ENCODE measurements at regions not wholly inside any gene's neighbourhood (a gene's known extent, or its start where the extent isn't known, plus 50 kb on each side); places are given as distances from the start of the nearest gene placed in this dataset.
"Not testable (repeated sequence)": the region's sequence is repeated elsewhere in the genome, so short reads cannot be mapped to it uniquely, and the experiment has no call there.

DNA sequence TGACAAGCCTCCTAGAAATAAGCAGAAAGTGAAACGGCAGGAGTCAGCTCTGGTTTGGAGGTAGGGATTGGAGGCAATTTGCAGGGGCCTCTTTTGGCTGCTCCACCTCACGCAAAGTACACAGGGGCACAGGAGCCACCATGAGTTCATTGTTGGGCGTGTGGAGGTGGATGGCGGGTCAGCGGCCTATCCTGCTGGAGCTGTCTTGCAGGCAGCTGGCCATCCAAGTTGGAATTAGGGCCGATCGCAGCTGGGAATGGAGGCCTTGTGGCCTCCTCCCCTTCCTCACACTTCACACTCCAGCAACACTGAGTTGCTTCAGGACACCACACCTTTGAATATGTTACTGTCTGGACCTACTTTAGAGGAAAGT lies 171.5 kb downstream of the MYCN start:
- no peak for DNase-seq

DNA sequence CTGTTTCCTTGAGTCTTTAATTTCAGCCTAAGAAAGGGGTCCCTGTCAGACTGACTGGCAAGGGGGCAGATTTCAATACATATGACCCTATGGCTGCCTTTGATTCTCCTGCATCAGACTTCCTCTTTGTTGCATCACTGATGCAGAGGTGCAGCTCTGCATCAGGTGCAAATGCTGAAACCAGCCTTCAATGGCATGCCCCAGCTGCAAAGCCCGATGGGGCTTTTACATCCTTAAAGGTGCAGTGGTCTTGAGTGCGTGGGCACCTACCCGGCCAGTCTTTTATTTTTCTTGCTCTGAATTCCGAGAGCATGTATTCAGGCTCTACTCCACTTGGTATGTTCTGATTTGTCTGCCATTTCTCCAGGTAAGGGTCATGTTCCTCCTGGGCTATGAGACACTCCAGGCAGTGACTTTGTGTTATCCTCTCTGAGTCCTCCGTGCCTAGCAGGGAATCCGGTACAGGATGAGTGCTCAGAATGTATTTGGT lies 169.5 kb downstream of the MYCN start:
- no peak for DNase-seq

DNA sequence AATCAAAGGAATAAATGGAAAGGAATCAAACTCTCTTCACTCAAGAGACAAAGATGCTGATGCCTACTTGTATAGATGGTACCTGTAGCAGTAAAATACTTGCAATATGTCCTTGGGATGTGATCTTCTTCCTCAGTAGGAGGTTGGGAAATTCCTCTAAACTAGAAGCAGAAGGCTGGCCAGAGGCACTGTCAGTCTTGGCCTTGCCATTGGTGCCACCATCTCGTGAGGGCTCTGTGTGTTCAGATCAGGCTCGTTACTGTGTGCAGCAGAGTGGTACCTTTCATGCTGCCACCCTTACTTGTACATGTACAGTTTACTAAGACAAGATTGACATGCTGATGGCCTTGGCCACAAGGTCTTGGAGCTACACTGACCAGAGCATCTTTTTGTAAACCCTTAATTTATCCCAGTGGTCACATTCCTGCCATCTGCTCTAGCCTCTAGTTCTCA lies 169.0 kb downstream of the MYCN start:
- DNase-seq: no peak

DNA sequence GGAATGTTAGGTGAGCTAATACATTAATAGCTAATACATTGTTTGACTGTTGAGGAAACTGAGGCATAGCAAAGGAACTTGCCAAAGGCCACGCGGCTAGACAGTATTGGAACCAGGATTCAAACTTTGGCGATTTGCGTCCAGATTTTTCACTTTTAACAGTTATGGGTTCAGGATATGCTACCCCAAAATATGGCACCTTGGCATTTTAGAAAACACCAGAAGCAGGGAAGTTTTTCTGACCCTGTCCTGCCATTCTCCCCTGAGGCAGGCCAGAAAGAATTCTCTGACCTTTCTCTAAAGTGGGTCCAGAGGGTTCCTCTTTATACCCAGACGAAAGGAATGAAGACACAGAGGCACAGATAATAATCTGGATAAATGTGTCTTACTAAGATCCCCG lies 166.9 kb downstream of the MYCN start:
- no peak for DNase-seq

DNA sequence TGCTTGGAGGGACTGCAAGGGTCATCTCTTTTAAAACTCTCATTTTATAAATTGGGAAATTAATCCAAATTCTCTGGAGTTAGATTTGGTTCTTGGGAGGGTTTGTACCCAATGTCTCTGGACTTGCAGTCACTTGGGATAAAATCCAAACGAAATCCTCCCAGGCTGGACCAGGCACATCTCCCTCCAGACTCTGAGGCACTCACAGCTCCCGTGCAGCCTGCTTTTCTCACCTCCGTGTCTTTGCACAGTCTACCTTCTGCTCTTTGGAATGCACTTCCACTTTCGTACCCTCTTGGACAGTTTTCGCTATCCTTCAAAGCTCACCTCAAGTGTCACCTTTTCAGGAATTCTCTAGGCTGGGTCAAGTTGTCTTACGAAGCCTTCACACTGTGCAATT lies 166.3 kb downstream of the MYCN start:
- no peak for DNase-seq

DNA sequence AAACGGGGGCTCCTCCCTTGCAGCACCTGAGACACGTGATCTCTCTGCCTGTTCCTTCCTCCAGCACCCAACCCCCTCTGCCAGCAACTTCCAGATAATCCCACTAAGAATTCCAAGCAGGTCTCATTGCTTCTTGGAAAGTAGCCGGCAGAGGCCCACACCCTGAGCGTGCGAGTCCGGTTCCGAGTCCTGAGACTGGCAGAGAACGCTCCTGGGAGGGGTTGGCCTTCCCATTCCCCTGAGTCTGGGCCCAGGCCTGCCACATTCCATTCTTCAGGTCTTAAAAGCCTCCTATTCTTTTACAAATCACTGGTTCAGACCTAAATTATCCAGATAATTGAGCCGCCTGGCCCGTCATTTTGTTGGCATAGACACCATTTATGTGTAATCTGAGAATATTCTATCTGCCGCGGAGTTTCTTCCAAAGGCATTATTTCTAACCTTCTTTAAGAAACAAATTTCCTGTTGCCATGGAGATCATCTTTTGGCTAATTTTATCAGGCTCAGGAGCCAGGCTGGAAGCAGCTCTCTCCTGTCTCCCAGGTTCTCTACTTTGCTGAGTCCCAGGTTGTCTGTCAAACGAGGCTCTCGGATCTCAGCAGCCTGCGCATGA lies 165.4 kb downstream of the MYCN start:
- DNase-seq: no peak

DNA sequence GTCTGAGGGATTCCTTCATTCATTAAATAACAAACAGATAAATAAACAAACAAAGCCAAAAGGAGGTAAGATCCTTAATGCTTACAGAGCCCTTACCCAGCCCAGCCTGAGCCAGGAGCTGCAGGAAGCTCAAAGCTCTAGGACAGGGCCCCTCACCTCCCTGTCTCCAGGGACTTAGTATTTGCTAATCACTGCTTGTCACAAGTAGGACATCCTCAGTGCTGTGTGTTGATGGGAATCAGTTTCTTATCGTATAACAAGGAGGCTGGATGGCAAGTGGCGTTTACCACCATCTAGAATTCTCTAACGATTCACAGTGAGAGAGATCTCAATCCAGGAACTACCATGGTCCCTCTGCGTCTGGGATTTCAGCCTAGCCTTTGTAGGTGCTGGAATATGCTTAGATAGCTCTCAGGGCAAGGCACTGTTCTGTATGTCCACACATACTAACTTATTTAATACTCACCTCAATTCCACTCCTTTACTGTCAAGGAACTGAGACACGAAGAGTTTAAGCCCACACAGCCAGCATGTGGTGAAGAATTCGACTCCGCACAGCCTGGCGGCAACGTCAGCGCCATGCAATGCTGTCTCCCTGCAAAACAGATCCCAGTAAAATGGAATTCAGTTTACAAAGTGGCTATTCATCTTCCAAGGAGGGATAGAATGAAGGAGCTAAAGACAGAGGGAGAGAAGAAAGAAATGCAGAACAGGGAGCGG lies 164.8 kb downstream of the MYCN start:
- DNase-seq: no peak

DNA sequence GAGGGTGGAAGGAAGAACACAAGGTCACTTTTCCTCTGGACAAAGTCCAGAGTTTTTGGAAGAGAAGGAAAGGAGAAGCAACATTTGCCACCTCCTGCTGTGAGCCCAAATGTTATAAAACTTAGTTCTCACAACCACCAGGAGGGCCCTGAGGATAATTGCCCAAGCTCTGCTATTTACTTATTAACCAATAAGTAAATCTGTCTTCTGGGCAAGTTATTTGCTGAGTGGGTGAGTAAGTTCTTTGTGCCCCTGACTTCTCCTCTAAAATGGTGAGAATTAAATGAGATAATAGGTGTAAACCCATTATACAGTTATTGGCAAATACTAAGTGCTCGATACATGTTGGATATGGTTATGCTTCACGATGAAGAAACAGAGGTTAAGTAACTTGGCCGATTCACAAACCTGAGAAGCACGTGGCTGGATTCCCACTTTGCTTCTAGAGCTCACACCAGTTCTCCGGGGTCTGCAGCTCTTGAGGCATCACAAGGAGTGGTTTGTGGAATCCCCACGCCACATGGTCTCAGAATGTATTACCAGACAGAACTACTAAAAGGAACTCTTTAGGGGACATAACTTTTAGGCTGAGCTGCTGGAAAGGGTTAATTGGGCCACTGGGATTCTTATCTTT lies 164.1 kb downstream of the MYCN start:
- no peak for DNase-seq

DNA sequence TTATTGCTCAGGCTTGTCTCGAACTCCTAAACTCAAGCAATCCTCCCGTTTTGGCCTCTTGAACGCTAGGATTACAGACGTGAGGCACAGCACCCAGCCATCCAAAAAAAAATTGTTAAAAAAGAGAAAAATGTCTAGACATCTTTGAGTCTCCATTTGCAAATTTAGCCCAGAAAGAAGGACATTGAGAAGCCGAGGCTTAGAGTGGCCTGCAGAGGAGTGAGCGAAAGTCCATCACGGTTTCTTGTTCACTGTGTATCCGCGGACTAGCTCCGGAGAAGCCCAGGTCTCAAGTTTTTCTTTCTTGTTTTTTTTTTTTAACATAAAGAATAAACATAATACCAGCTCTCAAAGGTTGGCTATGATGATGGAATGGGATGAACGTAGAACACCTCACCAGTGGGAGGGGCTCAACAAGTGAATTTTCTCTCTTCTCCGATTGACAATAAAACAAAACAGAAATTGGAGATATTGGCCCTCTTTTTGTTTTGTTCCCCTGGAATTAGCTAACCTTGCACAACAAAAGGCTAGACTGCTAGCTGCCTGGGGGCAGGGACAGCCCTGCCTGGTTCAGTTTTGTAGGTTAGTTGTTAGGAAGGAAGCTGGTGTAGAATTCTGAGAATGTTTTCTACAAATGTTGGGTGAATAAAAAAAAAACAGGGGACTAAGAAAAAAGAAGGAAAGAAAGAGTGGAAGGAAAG lies 163.4 kb downstream of the MYCN start:
- DNase-seq: no peak

DNA sequence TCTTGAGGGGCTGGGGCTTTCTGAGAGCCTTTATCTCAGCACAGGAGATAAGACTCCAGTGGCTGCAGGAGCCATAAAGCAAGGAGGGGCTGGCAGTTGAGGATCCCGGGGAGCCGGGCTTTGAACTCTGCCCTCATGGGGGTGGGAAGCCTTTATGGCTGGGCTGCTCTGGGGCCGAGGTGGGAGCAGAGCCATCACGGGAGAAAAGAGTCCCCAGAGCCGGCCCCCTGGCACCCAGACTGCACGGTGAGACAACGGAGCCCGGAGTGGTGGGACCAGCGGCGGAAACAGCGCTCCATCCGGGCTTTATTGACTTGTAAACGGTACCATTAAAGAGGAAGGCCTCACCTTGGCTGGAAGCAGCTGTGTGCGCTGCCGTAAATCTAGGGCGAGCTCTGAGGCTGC lies 162.6 kb downstream of the MYCN start:
- no peak for DNase-seq

DNA sequence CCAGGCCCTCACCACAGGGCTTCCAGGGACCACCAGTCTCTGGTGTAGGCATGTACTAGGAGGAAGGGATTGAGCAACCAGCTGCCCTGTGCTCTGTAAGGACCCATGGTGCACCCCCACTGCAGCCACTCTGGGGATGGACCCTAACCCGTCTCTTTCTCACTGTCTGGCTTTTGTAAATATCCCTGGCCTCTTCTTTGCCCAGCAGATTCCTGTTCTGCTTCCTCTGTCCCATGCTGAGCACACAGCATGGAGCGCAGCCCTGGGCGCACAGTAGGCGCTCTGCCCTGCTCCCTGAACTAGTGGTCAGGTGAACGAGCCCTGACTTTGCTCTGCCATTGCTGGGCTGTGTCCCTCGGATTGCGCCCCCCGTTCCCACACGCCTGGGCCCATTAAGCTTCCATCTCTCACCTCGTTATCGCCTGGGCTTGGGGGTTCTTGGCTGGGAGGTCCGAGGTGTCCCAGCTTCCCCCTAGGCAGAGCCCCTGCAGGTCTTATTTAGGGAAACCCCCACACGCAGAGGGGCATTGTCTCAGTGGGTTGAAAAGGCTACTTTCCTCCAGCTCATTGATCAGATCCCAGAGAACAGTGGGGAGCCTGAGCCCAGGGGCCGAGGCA lies 162.1 kb downstream of the MYCN start:
- DNase-seq: no peak

DNA sequence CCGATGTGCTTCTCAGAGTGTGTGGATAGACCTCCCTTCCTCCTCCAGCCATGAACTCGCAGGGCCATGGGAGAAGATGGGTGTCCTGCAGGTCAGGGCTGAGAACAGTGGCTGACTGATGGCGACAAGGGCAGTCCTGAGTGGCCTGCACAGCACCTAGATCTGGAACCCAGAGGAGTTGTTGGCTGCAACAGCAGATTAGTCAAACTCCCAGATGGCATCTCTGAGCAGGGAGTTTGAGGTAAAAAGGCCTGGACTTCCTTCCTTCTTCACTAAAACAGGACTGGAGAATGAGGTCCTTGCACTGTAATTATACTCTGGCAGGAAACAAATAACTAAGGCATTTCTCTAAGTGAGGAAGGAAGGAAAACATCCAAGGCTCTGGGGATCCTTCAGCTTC lies 160.8 kb downstream of the MYCN start:
- no peak for DNase-seq

DNA sequence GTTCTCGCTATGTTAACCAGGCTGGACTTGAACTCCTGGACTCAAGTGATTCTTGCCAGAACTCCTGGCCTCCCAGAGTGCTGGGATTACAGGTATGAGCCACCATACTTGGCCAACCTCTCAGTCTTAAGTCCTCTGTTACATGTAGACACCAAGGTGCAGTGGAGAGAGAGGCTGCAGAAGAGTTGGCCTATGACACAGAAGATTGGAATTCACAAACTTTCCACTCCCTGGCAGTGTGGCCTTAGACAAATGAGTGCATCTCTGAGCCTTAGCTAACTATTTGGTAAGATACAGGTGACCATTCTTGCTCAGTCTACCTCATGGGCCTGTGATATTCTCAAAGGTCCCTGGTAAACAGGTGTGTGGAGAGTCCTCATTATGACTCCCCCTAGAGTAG lies 159.7 kb downstream of the MYCN start:
- no peak for DNase-seq

DNA sequence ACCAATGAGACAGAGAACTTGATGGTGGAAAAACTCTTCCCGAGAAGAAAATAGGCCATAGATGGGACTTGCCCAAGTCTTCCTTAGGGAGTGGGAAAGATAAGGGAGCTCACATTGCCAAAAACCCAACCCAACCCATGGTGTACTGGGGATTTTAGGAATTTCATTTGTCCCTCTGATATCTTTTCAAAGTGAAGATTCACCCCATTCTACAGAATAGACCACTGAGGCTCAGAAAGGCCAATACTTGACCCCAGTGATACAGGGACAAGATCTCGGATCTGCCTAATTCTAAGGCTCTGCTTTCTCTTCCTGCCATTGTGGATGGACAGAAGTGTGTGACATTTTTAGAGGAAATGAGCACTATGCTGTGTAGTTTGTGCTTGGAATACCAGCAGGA lies 159.0 kb downstream of the MYCN start:
- DNase-seq: no peak

DNA sequence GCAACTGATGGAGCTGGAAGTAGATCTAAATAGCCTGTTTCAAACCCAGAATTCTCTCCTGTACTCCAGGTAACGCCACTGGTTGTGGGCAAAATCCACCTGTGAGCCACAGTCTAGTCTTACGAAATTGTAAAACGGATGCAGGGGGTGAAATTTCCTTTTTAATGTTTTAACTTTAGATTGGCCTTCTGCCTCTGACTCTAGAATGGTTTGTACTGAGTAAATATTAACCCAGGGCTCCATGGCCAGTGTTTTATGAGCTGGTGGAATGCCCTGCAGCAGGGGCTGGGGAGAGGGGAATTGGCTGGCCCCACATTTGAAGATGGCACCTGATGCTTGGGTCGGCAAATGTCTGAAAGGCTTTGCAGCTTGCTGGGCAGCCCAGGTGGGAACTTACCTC lies 156.6 kb downstream of the MYCN start:
- DNase-seq: no peak

DNA sequence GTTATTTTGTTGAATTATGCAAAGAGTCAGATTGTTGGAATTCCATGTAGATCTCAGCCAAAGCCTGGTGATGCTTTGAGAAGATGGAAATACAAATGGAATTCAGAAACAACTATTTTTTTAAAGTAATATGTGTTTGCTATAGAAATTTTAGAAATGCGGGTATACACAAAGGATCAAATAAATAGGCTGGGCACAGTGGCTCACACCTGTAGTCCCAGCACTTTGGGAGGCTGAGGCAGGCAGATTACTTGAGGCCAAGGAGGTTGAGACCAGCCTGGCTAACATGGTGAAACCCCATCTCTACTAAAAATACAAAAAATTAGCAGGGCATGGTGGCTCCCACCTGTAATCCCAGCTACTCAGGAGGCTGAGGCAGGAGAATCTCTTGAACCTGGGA lies 155.1 kb downstream of the MYCN start:
- not testable (repeated sequence) for DNase-seq

DNA sequence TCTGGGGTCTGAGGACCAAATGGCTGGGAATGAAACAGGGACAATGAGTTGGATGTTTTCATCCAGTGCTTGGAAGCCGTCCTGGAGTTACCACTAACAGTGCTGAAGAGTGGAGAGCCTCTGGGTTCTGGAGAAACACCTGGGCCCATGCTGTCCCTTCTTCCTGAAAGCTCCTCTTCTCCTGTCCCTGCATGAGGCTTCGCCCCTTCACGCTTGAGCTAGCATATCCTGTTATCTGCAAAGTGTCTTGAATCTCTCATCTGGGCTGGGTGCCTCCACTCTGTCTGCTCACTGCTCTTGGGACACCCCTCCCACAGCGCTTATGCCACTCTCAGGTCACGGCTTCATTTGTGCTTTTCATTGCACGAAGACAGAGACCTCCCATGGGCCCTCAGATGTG lies 154.5 kb downstream of the MYCN start:
- DNase-seq: no peak

DNA sequence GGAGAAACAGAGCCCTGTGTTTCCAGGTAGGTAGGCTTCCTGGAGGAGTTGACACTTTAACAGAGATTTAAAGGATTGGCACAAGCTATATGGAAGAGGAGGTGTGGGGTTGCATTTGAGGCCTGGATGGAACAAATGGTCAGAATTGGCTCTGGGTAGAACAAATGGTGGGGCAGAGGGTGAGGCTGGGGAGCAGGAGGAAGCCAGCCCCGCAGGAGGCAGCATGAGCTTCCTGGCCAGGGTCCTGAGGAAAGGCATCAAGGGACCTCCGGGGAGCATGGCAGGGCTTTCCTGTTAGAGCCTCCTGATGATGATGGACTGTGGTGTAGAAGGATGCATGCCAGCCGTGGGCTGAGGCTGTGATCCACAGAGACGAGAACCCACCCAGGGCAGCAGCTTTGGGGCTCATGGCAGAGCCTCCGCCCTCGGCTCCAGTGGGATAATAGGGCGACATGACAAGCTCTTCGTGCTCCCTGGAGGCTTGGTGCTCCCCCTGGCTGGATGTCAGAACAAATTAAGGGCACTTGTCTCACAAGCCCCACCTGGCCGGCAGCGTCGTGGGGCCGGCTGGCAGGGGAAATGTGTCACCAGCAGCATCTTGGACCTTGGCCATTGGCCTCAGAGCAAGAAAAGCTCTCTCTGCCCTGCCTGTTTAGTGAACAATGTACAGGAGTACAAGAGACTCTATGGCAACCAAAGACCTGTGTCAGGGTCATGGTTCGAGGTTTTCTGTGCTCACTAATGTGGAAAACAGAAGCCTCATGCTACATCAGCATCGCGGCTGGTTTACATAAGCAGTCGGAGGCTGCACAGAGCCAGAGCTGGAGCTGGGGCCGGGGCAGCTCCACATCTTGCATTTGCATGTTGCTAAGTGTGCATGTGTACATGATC lies 153.5 kb downstream of the MYCN start:
- DNase-seq: no peak

DNA sequence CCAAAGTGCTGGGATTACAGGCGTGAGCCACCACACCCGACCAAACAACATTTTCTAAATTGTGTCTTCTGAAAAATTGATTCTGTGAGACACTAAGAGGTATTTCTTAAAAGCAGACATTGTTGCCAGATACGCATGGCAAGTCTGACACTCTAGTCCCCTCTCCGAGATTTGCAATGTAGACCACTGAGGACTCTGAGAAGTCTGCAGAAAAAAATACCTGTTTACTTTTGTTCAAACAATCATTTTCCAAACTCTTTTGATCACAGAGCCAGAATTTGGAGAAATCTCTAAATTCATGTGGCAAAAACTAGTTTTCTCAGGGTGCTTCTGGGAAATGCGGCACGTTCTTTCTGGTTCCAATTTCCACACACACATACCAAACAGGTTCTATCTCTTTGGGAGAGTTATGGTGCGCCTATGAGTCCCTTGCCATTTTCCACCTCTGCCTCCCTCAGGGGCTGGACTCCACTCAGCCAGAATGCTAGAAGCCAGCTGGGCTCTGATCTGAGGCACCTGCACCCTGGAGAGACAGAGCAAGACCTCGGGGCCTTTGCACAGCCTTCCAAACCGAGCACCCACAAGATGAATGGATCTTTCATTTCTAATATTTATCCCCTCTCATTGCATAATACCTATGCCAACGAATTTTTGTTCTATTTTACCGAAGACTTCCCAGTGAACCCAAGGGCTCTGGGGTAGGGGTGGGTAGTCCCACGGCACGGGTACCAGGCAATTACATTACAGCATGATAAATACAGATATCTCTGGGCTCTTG lies 152.7 kb downstream of the MYCN start:
- no peak for DNase-seq

DNA sequence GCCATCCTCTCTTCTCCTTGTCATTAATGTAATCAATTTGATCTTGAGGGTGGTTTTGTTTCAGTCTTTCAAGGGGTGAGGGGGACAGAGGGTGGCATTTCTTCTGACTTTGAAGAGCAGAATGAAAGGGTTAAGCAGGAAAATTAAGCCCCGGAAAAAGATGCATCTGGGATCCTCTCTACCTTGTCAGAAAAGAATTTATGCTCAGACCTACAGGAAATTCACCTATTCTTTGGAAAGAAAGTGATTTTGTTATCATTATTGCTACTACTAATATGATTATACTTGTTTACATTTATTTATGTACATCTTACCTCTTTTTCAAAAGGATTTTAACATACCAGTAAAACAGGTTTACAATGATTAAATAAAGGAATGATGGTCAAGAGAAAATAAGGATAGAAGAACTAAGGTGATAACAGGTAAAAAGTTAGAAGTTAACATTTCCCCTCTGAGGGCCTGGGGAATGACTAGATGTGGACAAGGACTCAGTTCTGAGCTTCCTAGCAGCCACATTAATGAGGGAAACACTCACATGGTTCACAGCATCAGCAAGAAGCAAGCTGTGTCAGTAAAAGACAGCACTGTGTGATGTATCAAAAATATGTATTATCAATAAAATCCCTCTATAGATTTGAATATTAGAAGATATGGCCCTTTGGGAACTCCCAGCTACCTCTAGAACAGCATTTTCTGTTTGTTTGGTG lies 151.4 kb downstream of the MYCN start:
- DNase-seq: no peak

All from CD4-positive, alpha-beta T cell treated with Interferon alpha-2 for 1 hour (primary cell).